ENCODE measurements at regions not wholly inside any gene's neighbourhood (a gene's known extent, or its start where the extent isn't known, plus 50 kb on each side); places are given as distances from the start of the nearest gene placed in this dataset.

DNA sequence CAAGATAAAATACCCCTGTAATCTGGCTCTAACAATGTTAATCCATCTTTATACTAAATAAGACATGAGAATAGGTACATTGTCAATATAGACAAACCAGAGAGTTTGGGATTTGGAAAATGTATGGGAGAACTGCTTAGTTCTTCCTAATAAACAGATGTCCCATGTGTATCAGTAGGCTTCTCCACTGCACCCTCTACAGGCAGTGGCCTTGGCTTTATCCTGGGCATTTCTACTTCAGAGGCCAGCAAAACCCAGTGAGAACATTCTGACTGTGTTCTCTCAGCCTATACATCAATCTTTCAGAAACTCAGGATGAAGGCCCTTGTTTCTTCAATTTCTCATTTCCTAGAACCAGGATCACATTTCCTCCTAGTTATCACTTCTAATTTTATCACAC, 1167.5 kb upstream of the ACVR2A start:
- Histone ChIP-seq H3K36me3 (replicated peaks in 1 of 2; ENCODE audit: control extremely low read depth in 1 of 2, control insufficient read depth in 1 of 2, extremely low read depth in 1 of 2, insufficient read depth in 2 of 2, low read length in 1 of 2) (no peaks in the 10 kb centered on the region), H3K79me2 (ENCODE audit: control insufficient read depth, insufficient read depth, low read length) (no peaks in the 10 kb centered on the region), H3K4me2 (replicated peaks; ENCODE audit: low read depth, low read length, poor library complexity, severe bottlenecking) (no peak overlapping the region), H3K4me1 (ENCODE audit: control insufficient read depth in 2 of 2, insufficient read depth in 2 of 2, low read length in 2 of 2) (no peaks in the 10 kb centered on the region), H2AFZ (ENCODE audit: insufficient read depth, low read depth, low read length, poor library complexity, severe bottlenecking) (no peak overlapping the region), H3K9me3 (ENCODE audit: control extremely low read depth in 1 of 3, control insufficient read depth in 2 of 3, insufficient read depth in 1 of 3, low read length in 2 of 3) (peaks cover 0 to 7% (median 0%) of the 10 kb centered on the region in 3 donors), H3K4me3 (ENCODE audit: control extremely low read depth in 1 of 5, extremely low read depth in 1 of 5, insufficient read depth in 1 of 5, low read depth in 2 of 5, low read length in 4 of 5) (no peak overlapping the region), H4K20me1 (ENCODE audit: control insufficient read depth, insufficient read depth, low read length, poor library complexity, severe bottlenecking) (no peaks in the 10 kb centered on the region), H3K27ac (ENCODE audit: low read length in 2 of 2) (no peak overlapping the region), H3K27me3 (replicated peaks in 1 of 4; ENCODE audit: control extremely low read depth in 1 of 4, control insufficient read depth in 3 of 4, insufficient read depth in 4 of 4, low read length in 3 of 4) (no peaks in the 10 kb centered on the region), H3K9ac (ENCODE audit: low read length) (no peak overlapping the region)
- Mint-ChIP-seq H3K27ac (no peak overlapping the region), H3K9me3 (ENCODE audit: insufficient read depth) (no peaks in the 10 kb centered on the region), H3K4me3 (no peak overlapping the region), H3K4me1 (no peaks in the 10 kb centered on the region), H3K27me3 (no peaks in the 10 kb centered on the region)
- CTCF ChIA-PET, result no interaction called here
- no peak for TF ChIP-seq EZH2 (IDR thresholded peaks at IDR 0.05; ENCODE audit: borderline replicate concordance, insufficient read depth, low read depth, low read length, poor library complexity, severe bottlenecking)
- TF ChIP-seq, protein P1, sequence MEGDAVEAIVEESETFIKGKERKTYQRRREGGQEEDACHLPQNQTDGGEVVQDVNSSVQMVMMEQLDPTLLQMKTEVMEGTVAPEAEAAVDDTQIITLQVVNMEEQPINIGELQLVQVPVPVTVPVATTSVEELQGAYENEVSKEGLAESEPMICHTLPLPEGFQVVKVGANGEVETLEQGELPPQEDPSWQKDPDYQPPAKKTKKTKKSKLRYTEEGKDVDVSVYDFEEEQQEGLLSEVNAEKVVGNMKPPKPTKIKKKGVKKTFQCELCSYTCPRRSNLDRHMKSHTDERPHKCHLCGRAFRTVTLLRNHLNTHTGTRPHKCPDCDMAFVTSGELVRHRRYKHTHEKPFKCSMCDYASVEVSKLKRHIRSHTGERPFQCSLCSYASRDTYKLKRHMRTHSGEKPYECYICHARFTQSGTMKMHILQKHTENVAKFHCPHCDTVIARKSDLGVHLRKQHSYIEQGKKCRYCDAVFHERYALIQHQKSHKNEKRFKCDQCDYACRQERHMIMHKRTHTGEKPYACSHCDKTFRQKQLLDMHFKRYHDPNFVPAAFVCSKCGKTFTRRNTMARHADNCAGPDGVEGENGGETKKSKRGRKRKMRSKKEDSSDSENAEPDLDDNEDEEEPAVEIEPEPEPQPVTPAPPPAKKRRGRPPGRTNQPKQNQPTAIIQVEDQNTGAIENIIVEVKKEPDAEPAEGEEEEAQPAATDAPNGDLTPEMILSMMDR (IDR thresholded peaks at IDR 0.05), result no peak
- intact Hi-C loops (cut with micrococcal nuclease), result no loop called here
- ATAC-seq (ENCODE audit: low read depth) (no peak), DNase-seq (no peak)
- POLR2A ChIA-PET, result no interaction called here

DNA sequence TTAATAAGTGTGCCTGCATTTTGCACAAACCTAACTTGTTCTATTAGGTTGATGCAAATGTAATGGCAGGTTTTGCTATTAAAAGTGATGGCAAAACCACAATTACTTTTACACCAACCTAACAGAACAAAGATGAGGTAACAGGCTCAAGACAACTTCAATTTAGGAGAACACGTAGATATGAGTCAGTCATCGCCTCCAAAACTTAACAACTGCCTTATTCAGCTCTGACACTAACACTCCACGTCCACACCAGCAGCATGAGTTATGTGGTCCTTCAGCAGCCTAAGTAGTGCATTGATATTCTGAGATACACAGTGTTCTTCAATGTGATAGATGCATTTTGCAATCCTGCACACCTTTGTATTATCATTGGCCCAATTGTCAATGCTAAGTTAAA, 1175.1 kb upstream of the ACVR2A start:
- Histone ChIP-seq H3K4me1 (ENCODE audit: control insufficient read depth in 2 of 2, insufficient read depth in 2 of 2, low read length in 2 of 2) (no peaks in the 10 kb centered on the region), H3K9me3 (ENCODE audit: control extremely low read depth in 1 of 3, control insufficient read depth in 2 of 3, insufficient read depth in 1 of 3, low read length in 2 of 3) (no peaks in the 10 kb centered on the region), H3K4me2 (replicated peaks; ENCODE audit: low read depth, low read length, poor library complexity, severe bottlenecking) (no peak overlapping the region), H4K20me1 (ENCODE audit: control insufficient read depth, insufficient read depth, low read length, poor library complexity, severe bottlenecking) (no peaks in the 10 kb centered on the region), H3K9ac (ENCODE audit: low read length) (no peak overlapping the region), H3K4me3 (ENCODE audit: control extremely low read depth in 1 of 5, extremely low read depth in 1 of 5, insufficient read depth in 1 of 5, low read depth in 2 of 5, low read length in 4 of 5) (no peak overlapping the region), H2AFZ (ENCODE audit: insufficient read depth, low read depth, low read length, poor library complexity, severe bottlenecking) (no peak overlapping the region), H3K27ac (ENCODE audit: low read length in 2 of 2) (no peak overlapping the region), H3K27me3 (replicated peaks in 1 of 4; ENCODE audit: control extremely low read depth in 1 of 4, control insufficient read depth in 3 of 4, insufficient read depth in 4 of 4, low read length in 3 of 4) (no peaks in the 10 kb centered on the region), H3K36me3 (replicated peaks in 1 of 2; ENCODE audit: control extremely low read depth in 1 of 2, control insufficient read depth in 1 of 2, extremely low read depth in 1 of 2, insufficient read depth in 2 of 2, low read length in 1 of 2) (no peaks in the 10 kb centered on the region), H3K79me2 (ENCODE audit: control insufficient read depth, insufficient read depth, low read length) (no peaks in the 10 kb centered on the region)
- DNase-seq (no peak), ATAC-seq (ENCODE audit: low read depth) (no peak)
- Mint-ChIP-seq H3K4me3 (no peak overlapping the region), H3K4me1 (no peaks in the 10 kb centered on the region), H3K9me3 (ENCODE audit: insufficient read depth) (no peaks in the 10 kb centered on the region), H3K27ac (no peak overlapping the region), H3K27me3 (peaks cover 5% of the 10 kb centered on the region)
- POLR2A ChIA-PET, result no interaction called here
- WGBS (ENCODE audit: insufficient coverage), result 94% methylated on average over 2 of the region's 3 CpGs
- TF ChIP-seq, protein P1 (IDR thresholded peaks at IDR 0.05), result no peak
- no peak for TF ChIP-seq EZH2 (IDR thresholded peaks at IDR 0.05; ENCODE audit: borderline replicate concordance, insufficient read depth, low read depth, low read length, poor library complexity, severe bottlenecking)
- intact Hi-C loops (cut with micrococcal nuclease), result no loop called here
- CTCF ChIA-PET, result no interaction called here
